H54 (cell line): ENCODE measurements at regions not wholly inside any gene's neighbourhood (a gene's known extent, or its start where the extent isn't known, plus 50 kb on each side); places are given as distances from the start of the nearest gene placed in this dataset.
"Not testable (repeated sequence)": the region's sequence is repeated elsewhere in the genome, so short reads cannot be mapped to it uniquely, and the experiment has no call there.

Experiments
- DNase-seq: peaks from one replicate; pipeline ENCODE4 v3.0.0; 2011; ENCODE audit warnings: low spot score, mixed read lengths; ENCODE audit not compliant: insufficient read length
- FAIRE-seq: peaks from 3 replicates; lab custom pipeline; 2011; peaks lifted over from hg19 to GRCh38; lab: Jason Lieb, UNC

DNA sequence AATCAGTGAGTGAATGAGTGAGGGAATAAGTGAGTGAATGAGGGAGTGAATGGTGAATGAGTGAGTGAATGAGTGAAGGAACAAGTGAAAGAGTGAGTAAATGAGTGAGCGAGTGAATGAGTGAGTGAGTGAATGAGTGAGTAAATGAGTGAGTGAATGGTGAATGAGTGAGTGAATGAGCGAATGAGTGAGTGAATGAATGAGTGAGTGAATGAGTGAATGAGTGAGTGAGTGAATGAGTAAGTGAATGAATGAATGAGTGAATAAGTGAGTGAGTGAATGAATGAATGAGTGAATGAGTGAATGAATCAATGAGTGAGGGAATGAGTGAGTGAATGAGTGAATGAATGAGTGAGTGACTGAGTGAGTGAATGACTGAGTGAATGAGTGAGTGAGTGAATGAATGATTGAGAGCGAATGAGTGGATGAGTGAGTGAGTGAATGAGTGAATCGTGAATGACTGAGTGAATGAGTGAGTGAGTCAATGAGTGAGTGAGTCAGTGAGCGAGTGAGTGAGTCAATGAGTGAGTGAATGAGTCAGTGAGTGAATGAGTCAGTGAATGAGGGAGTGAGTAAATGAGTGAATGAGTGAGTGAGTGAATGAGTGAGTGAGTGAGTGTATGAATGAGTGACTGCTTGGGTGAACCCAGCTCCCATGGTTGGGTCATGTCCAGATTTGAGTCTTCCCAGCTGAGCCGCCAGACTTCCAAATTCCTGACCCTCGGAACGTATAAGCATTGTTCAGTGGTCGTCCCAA, 133.0 kb downstream of the NPIPB11 start:
- DNase-seq, FAIRE-seq: not testable (repeated sequence)

DNA sequence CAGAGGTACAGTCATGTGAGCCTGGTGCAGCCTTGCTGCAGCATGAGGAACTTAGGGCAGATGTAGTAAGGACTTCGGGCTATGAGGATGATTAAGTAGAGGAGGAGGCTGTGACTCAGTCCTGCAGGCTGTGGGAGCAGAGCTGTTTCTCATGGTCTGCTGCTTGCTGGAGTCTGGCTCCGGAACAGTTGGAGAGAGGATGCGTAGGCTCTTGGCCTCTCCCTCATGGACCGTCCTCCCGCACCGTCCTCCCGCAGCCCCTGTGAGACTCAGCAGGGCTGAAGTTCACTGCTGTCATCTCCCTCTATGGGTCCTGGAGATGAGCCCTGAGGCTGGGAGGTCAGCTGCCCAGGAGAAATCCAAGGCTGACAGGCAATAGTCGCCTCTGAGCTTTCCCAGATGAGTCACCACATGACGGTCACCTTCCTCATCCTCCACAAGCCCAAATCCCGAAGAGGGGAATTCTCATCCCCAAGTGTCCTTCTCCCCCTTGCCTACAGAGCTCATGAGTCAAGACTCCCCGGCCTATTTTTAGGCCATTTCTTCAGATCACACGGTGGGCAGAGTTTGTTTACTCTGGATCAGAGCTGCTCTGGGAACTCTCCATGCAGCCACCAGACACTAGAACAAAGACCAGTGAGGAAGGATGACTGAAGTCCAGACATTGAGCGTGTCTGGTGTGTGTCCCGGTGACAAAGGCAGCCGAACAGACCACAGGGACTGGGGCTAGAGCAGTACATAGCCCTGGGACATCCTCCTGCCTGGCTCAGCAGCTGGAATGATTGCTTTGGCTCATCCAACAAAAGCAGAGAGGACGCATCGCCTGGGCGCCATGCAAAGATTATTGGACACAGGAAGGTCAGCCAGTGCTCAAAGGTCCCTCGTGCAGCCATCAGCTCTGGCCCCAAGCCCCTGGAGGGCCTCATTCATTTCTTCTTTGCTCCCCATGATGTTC, 134.5 kb downstream of the NPIPB11 start:
- FAIRE-seq (peak; percentile 53), DNase-seq (peak; percentile 19)

DNA sequence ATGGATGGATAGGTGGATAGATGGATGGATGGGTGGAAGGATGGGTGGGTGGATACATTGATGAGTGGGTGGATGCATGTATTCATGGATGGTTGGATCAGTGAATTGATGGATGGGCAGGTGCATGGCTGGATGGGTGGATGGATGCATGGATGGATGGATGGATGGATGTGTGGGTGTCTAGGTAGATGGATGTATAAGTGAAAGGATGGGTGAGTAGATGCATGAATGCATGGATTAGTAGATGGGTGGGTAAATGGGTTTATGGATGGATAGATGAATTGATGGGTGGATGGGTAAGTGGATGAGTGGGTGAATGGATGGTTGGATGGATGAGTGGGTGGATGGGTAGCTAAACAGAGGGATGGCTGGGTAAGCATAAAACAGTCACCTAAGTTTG, 135.6 kb downstream of the NPIPB11 start:
- FAIRE-seq, DNase-seq: not testable (repeated sequence)

DNA sequence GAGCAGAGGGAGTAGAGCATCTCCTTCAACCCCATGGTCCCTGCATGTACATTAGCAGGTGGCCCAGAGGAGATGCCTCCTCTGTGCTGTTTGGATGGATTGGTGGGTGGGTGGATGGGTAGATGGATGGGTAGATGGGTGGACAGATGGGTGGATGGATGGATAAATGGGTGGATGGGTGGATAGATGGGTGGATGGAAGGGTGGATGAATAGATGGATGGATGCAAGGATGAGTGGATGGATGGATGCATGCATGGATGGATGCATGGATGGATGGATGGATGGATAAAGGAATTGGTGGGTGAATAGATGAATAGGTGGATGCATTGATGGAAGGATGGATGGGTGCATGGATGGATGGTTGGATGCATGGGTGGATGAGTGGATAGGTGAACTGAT, 136.5 kb downstream of the NPIPB11 start:
- FAIRE-seq, DNase-seq: not testable (repeated sequence)

GRCh38 chr16:29269192-29269811, 137.2 kb downstream of the NPIPB11 start:
- FAIRE-seq = not testable (repeated sequence)
- peak; percentile 14 for DNase-seq

DNA sequence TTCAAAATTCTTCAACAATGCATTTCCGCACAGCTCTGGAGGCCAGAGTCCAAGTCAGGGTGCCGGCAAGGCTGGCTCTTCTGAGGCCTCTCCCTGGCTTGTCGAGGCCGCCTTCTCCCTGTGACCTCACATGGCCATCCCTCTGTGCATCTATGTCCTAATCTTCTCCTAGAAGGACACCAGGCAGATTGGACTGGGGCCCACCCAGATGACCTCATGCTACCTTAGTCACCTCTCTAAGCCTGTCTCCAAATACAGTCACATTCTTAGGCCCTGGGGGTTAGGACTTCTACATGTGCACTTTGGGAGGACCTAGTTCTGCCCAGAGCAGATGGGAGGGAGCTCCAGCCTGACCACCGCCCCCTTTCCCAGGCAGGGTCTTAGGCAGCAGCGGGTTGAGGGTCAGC, 137.7 kb downstream of the NPIPB11 start:
- DNase-seq, FAIRE-seq: not testable (repeated sequence)

DNA sequence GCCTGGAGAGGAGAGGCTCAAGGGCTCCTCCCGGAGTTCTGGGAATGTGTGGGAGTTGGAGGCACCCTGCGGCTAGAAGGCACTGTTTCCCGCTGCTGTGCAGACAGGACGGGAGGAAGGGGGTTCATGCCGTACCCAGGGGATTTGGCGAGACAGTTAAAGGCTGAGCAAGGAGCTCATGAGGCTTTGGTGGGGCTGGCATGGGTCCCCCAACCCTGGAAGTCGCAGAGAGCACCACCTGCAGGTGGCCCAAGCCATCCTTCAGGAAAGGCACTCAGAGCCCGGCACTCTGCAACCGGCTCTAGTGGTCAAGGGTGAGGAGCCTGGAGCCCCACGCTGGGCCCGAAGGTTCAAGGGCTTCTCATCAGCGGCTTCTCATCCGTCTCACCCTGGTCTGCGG, 138.2 kb downstream of the NPIPB11 start:
- FAIRE-seq, DNase-seq: not testable (repeated sequence)

DNA sequence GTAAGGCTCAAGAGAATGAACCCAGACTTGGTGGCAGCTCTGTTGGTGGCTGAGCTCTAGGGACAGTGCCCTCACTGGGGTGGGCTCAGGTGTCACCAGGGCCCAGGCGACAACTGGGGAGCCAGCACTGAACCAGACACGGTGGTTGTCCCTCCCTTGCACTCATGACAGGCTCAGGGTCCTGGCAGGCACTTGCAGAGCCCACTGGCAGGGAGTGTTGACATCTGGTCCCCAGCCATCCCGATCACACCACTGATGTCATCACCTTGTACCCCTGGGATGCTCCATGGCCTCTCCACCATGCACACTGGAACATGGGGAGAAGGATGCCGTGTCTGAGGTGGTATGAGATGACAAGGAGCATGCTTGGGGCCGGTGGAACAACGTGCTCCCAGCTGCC, 138.6 kb downstream of the NPIPB11 start:
- not testable (repeated sequence) for DNase-seq, FAIRE-seq

- not testable (repeated sequence) for DNase-seq, FAIRE-seq
These were observed 139.4 kb downstream of the NPIPB11 start for GRCh38 chr16:29267055-29267619.

- DNase-seq = peak; percentile 10
- not testable (repeated sequence) for FAIRE-seq
These were observed 139.9 kb downstream of the NPIPB11 start for GRCh38 chr16:29266612-29267011.

DNA sequence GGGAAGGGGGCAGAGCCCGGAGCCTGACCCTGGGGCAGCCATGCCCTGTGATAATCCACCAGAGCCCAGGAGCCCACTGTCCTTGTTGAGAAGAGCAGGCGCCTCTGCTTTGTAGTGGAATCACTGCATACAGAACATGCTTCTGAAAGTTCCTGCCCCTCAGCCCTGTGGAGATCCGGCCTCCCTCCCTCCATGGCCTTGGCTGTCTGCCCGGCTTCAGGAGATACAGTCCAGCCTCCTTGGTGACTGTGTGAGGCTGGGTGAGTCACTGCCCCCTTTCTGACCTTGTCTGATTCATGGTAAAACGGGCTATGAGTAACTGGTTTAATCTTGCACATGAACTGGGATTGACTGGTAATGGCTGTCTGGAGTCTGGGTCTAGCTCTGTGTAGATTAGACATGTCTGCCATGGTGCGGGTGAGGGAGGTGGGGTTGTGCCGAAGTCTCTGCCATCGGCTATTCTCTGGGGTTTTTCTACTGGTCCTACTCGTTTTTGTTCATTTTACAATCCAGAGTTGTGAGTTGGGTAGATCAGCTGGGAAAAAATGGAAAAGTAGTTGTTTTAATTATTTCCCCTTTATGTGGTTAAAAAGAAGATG, 141.2 kb downstream of the NPIPB11 start:
- FAIRE-seq = peak; percentile 93
- DNase-seq = peak; percentile 69

- not testable (repeated sequence) for DNase-seq, FAIRE-seq
These were observed 142.3 kb downstream of the NPIPB11 start for GRCh38 chr16:29264080-29264837.

DNA sequence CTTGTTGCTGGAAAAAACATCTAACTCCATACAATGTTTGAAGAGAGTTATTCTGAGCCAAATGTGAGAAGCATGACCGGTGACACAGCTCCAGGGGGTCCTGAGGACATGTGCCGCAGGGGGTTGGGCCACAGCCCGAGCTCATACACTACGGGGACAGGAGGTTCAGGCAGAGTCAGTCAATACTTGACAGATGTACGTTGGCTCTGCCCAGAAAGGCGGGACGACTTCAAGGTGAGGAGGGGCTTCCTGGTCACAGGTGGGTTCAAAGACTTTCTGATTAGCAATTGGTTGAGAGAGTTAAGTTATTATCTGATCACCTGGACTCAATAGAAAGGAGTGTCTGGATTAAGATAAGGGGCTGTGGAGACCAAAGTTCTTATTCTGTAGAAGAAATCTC, 143.8 kb downstream of the NPIPB11 start:
- not testable (repeated sequence) for DNase-seq, FAIRE-seq

GRCh38 chr16:29261427-29262248, 144.9 kb downstream of the NPIPB11 start:
- not testable (repeated sequence) for FAIRE-seq, DNase-seq

DNA sequence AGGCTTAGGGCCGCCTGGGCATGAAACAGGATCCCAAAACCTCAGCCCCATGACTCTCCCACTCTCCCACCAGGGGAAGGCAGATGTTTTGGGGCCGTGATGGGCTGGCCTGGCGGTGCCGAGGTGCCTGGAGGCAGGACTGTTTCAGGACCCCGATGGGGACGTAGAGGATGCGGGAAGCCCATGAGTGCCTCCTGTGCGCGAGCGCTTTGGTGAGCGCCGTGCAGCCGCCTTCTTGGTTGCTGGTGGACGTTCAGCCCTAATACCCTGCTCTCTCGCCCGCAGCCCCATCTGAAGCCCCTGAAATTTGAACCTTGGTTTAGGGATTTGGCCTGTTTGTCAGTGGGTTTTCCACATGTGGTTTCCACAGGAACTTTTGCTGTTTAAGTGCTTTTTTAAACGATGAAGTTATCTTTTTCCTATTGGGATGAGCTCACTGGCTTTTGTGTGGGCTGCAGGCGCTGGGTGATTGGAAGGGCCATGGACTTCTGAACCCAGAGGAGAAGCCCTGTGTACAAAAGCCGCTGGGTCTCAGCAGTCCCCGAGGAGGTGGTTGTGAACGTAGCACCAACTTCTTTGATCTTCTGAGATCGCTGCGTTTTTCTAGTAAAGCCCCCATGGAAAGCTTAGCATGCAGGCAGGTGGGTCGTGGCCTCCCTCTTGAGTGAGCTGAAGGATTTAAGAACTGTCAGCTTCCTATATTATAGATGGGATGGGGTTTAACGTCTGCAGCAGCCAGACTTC, 145.7 kb downstream of the NPIPB11 start:
- DNase-seq, FAIRE-seq: not testable (repeated sequence)

- not testable (repeated sequence) for FAIRE-seq, DNase-seq
These were observed 146.7 kb downstream of the NPIPB11 start for GRCh38 chr16:29259635-29260457.
